ENCODE measurements at regions not wholly inside any gene's neighbourhood (a gene's known extent, or its start where the extent isn't known, plus 50 kb on each side); places are given as distances from the start of the nearest gene placed in this dataset.

DNA sequence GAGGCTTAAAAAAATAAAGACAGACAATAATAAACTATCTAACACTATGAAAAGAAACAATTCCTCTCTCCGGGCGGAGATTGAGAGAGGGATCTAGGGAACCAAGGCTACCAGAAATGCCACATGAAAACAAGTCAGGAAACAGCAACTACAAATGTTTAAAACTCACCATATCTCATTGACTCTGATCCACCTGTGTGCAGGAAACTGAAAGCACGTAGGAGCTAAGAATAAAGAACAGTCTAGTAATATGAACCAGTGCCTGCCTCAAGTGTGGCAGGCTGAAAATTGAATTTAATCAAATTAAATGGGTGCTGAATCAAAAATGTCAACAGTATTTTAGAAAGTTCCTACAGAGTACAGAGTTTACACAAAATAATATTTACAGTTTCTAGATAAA lies 1701.0 kb downstream of the SLITRK5 start:
- Histone ChIP-seq H3K4me3 (no peak overlapping the region), H3K36me3 (no peaks in the 10 kb centered on the region), H3K4me1 (no peaks in the 10 kb centered on the region), H3K27ac (no peak overlapping the region), H3K27me3 (no peaks in the 10 kb centered on the region), H3K9me3 (no peaks in the 10 kb centered on the region)
- no peak for DNase-seq
- TF ChIP-seq POLR2A (IDR thresholded peaks at IDR 0.05): no peak
- TF ChIP-seq, protein P1, sequence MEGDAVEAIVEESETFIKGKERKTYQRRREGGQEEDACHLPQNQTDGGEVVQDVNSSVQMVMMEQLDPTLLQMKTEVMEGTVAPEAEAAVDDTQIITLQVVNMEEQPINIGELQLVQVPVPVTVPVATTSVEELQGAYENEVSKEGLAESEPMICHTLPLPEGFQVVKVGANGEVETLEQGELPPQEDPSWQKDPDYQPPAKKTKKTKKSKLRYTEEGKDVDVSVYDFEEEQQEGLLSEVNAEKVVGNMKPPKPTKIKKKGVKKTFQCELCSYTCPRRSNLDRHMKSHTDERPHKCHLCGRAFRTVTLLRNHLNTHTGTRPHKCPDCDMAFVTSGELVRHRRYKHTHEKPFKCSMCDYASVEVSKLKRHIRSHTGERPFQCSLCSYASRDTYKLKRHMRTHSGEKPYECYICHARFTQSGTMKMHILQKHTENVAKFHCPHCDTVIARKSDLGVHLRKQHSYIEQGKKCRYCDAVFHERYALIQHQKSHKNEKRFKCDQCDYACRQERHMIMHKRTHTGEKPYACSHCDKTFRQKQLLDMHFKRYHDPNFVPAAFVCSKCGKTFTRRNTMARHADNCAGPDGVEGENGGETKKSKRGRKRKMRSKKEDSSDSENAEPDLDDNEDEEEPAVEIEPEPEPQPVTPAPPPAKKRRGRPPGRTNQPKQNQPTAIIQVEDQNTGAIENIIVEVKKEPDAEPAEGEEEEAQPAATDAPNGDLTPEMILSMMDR (IDR thresholded peaks at IDR 0.05): no peak
- intact Hi-C loops (cut with DNase I): no loop called here
- whole genome bisulfite sequencing, 2 donors: 53 to 61% methylated on average over 3 of the region's 3 CpGs

DNA sequence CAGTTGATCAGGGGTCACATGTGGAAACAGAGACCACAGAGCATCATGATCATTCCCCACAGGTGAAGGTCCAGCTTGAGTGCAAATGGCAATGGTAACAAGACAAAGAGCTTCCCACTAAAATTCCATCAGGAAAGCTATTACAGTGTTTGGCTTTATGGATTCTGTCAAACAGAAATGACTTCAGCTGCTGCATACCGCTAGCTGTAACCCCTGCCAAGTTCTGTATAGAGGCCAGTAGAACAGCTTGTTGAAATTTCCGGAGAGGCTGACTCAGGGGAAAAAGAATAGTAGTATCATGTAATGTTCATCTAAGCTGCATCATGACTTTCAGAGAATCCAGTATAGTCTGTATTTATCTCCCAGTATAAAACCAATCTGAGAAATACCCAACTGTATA lies 1704.7 kb downstream of the SLITRK5 start:
- DNase-seq: no peak
- 28 to 31% methylated on average over 2 of the region's 2 CpGs for WGBS, 2 donors
- intact Hi-C loops (cut with DNase I): no loop called here
- no peak overlapping the region for H3K4me3 ChIP-seq
- no peak overlapping the region for H3K27ac ChIP-seq
- H3K4me1 ChIP-seq: no peaks in the 10 kb centered on the region
- no peaks in the 10 kb centered on the region for H3K27me3 ChIP-seq
- no peaks in the 10 kb centered on the region for H3K9me3 ChIP-seq
- no peak for TF ChIP-seq POLR2A (IDR thresholded peaks at IDR 0.05)
- TF ChIP-seq, protein P1 (IDR thresholded peaks at IDR 0.05): no peak
- H3K36me3 ChIP-seq: no peaks in the 10 kb centered on the region

DNA sequence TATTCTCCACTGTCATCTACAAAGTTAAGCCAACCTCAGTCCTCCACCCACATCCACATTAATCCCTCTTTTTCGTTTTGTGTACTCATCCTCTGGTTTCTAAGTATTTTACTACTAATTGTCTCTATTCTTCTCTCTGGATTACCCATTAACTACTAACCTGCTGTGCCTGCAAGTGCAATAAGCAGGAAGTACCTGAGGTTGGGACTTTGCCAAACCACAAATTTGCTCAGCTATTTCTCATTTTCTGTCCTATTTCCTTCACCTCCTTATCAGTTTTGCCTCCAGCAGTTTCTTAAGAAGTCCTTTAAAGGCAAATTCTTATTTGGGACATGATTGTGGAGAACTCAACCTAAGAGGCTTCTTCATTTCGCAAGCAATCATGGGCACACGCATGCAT lies 1708.9 kb downstream of the SLITRK5 start:
- no peaks in the 10 kb centered on the region for H3K4me1 ChIP-seq
- H3K9me3 ChIP-seq: no peaks in the 10 kb centered on the region
- no peak overlapping the region for H3K27ac ChIP-seq
- no peak for TF ChIP-seq POLR2A (IDR thresholded peaks at IDR 0.05)
- TF ChIP-seq, protein P1 (IDR thresholded peaks at IDR 0.05): no peak
- no peak for DNase-seq
- no peaks in the 10 kb centered on the region for H3K27me3 ChIP-seq
- intact Hi-C loops (cut with DNase I): no loop called here
- H3K4me3 ChIP-seq: no peak overlapping the region
- H3K36me3 ChIP-seq: no peaks in the 10 kb centered on the region
- 59 to 70% methylated on average over 3 of the region's 3 CpGs for WGBS, 2 donors

DNA sequence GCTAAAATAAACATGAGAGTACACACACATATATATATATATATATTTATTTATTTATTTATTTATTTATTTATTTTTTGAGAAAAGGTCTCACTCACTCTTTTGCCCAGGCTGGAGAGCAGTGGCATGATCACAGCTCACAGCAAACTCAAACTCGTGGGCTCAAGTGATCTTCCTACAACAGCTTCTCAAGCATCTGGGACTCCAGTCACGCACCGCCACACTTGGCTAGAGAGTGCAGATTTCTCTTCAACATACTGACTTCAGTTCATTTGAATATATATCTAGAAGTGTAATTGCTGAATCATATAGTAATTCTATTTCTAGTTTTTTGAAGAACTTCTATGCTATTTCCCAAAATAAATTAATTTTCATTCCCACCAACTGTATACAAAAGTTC lies 1711.8 kb downstream of the SLITRK5 start:
- WGBS, 2 donors: 80 to 83% methylated on average over 3 of the region's 3 CpGs
- DNase-seq: no peak

DNA sequence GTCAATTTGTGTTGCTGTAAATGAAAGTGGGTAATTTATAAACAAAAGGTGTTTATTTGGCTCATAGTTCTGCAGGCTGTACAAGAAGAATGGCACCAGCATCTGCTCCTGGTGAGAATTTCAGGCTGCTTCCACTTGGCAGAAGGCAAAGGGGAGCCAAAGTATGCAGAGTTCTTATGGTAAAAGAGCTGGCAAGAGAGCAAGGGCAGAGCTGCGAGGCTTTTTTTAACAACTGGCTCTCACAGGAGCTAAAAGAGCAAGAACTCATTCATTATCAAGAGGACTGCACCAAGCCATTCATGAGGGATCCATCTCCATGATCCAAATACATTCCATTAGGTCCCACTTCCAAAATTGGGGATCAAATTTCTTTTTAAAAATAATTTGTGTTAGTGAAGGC lies 1712.7 kb downstream of the SLITRK5 start:
- H3K27me3 ChIP-seq: no peaks in the 10 kb centered on the region
- intact Hi-C loops (cut with DNase I): no loop called here
- no peaks in the 10 kb centered on the region for H3K36me3 ChIP-seq
- no peaks in the 10 kb centered on the region for H3K9me3 ChIP-seq
- H3K4me3 ChIP-seq: no peak overlapping the region
- TF ChIP-seq, protein P1 (IDR thresholded peaks at IDR 0.05): no peak
- no peak for TF ChIP-seq POLR2A (IDR thresholded peaks at IDR 0.05)
- no peaks in the 10 kb centered on the region for H3K4me1 ChIP-seq
- 60 to 80% methylated on average over 1 of the region's 1 CpG for WGBS, 2 donors
- H3K27ac ChIP-seq: no peak overlapping the region
- DNase-seq: no peak

More for the DNA sequence above, 1711.8 kb downstream of the SLITRK5 start:
- intact Hi-C loops (cut with DNase I): no loop called here
- Histone ChIP-seq H3K9me3 (no peaks in the 10 kb centered on the region), H3K27me3 (no peaks in the 10 kb centered on the region), H3K36me3 (no peaks in the 10 kb centered on the region), H3K4me1 (no peaks in the 10 kb centered on the region), H3K4me3 (no peak overlapping the region), H3K27ac (no peak overlapping the region)
- no peak for TF ChIP-seq POLR2A (IDR thresholded peaks at IDR 0.05)
- TF ChIP-seq, protein P1 (IDR thresholded peaks at IDR 0.05): no peak

Data from esophagus squamous epithelium (tissue), 5 donors.